Ectodermal cell (in vitro differentiated cells): ENCODE measurements at regions not wholly inside any gene's neighbourhood (a gene's known extent, or its start where the extent isn't known, plus 50 kb on each side); places are given as distances from the start of the nearest gene placed in this dataset.

Experiments used
- H3K27ac ChIP-seq: 2 replicates; pipeline ENCODE4 v1.7.0; 2013; ENCODE audit warnings: mild to moderate bottlenecking, low read depth, low read length; ENCODE audit not compliant: insufficient read depth, poor library complexity, severe bottlenecking
- H3K27me3 ChIP-seq: 2 replicates; pipeline ENCODE4 v1.7.0; 2013; ENCODE audit warnings: mild to moderate bottlenecking, low read length; ENCODE audit not compliant: insufficient read depth, control insufficient read depth, poor library complexity, severe bottlenecking
- H3K36me3 ChIP-seq: one replicate; pipeline ENCODE4 v1.7.0; 2013; ENCODE audit warnings: low read length; ENCODE audit not compliant: control insufficient read depth, insufficient read depth
- H3K4me1 ChIP-seq: one replicate; pipeline ENCODE4 v1.7.0; 2013; ENCODE audit warnings: low read length; ENCODE audit not compliant: control insufficient read depth, insufficient read depth
- H3K4me3 ChIP-seq: 2 replicates; pipeline ENCODE4 v1.7.0; 2013; ENCODE audit warnings: low read depth, low read length, control low read depth; ENCODE audit not compliant: insufficient read depth
- H3K9me3 ChIP-seq: 2 replicates; pipeline ENCODE4 v1.7.0; 2013; ENCODE audit warnings: mild to moderate bottlenecking, low read length, moderate library complexity; ENCODE audit not compliant: control insufficient read depth
- WGBS, 2 experiments: methylation state at CpG; one replicate each; pipeline ENCODE4 v1.1.7; 2013; ENCODE audit warnings: missing lambda C conversion rate in 2 of 2; 5-methylcytosine and 5-hydroxymethylcytosine counted together

DNA sequence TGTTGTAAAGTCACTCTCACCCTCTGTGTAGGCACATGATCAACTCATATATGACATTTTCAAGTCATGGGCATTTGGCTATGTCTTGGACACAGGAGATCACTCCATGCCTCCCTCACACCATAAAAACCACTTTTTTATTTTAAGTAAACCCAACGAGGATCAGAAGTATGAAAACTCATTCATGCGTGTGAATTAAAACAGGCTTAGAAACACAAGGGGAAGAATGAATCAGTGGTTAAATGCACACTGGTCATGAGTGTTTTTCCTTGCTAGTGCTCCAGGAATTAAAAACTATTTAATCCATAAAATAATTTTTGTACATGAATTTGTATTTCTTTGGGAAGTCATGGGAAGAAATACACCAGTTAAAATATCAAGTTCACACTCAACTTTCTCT lies 198.4 kb downstream of the GALC start:
- WGBS, 2 experiments: 89 to 100% methylated on average over 2 of the region's 2 CpGs
- H3K27me3 ChIP-seq: peaks cover 21% of the 10 kb centered on the region
- no peak overlapping the region for H3K27ac ChIP-seq
- H3K9me3 ChIP-seq: no peaks in the 10 kb centered on the region
- no peaks in the 10 kb centered on the region for H3K4me1 ChIP-seq
- H3K4me3 ChIP-seq: no peak overlapping the region
- H3K36me3 ChIP-seq: no peaks in the 10 kb centered on the region

DNA sequence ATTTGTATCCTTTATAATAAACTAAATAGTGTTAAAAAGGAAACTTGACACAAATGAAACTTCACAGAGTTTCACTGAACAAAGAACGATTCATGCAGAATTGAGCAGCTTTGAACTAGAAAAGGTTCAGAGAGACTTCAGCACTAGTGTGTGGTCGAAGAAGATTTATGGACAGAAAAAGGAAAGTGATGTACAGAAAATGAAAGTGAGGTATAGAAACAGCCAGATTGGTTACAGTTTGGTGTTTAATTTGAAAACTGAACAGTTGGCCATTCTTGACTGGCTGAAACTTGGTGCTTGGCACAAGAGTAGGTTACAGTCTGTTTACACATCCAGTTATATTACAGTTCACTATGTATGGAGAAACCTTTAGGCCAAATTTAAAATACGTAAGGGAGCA lies 207.1 kb downstream of the GALC start:
- no peaks in the 10 kb centered on the region for H3K27me3 ChIP-seq
- no peak overlapping the region for H3K4me3 ChIP-seq
- H3K27ac ChIP-seq: no peak overlapping the region
- H3K4me1 ChIP-seq: no peaks in the 10 kb centered on the region
- H3K9me3 ChIP-seq: no peaks in the 10 kb centered on the region
- no peaks in the 10 kb centered on the region for H3K36me3 ChIP-seq
- WGBS, 2 experiments: 90 to 93% methylated on average over 2 to 3 of the region's 3 CpGs

DNA sequence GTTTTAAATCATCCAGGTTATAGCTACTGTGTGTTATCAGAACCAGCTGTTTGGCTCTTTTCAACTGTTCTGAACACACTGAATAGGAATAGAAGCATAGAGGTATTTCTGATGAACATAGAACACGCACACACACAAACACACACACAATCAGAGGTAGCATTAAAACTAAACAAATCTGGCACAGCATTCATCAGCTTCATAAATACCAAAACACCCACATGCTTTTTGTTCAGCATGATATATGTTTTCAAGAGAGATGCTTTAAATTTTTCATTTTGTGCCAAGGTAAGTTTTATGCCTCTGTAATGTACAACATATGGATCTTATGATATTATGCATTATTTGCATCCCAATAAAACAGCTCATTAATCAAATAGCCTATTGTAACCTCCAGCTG lies 208.6 kb downstream of the GALC start:
- Histone ChIP-seq H3K4me1 (no peaks in the 10 kb centered on the region), H3K9me3 (no peaks in the 10 kb centered on the region), H3K27me3 (no peaks in the 10 kb centered on the region), H3K4me3 (no peak overlapping the region), H3K27ac (no peak overlapping the region), H3K36me3 (no peaks in the 10 kb centered on the region)
- 89 to 100% methylated on average over 1 of the region's 1 CpG for WGBS, 2 experiments

DNA sequence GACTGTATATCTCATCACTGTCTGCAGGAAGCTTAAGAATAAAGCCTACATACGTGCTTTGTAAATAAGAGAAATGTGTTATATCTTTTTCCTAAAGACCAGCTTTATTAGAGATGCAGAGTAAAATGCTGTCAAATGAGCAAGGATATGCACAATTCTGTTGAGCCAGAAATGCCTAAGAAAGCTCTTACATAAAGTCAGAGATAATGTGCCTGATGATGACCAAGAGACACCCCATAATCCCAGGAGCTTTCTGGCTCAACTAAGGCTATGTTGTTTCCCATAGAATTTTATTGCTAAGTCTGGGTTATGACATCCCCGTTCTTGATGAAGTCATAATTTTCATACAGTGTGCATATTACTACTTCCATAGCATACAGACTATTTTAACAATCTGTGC lies 209.9 kb downstream of the GALC start:
- Histone ChIP-seq H3K27ac (no peak overlapping the region), H3K27me3 (no peaks in the 10 kb centered on the region), H3K36me3 (no peaks in the 10 kb centered on the region), H3K4me3 (no peak overlapping the region), H3K4me1 (no peaks in the 10 kb centered on the region), H3K9me3 (no peaks in the 10 kb centered on the region)
- 90 to 94% methylated on average over 2 of the region's 2 CpGs for WGBS, 2 experiments

DNA sequence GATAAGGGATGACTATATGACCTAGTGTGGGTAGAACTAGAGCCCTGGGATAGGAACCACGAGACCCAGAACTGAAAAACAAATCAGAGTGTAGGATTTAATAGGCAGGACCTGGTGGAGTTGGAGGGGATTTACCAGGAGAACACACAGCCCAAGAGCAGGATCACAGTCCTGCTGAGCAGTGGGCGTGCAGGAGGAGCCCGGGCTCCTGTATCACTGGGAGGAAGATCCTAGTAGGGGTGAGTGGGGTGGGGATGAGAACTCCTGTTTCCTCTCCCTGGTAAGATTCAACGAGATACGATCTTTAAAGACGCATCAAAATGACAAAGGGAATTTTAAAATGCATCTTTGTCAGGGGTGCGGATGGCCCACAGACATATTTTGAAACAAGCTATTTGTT lies 220.1 kb downstream of the GALC start:
- Histone ChIP-seq H3K27me3 (no peaks in the 10 kb centered on the region), H3K4me1 (no peaks in the 10 kb centered on the region), H3K27ac (no peak overlapping the region), H3K4me3 (no peak overlapping the region), H3K36me3 (no peaks in the 10 kb centered on the region), H3K9me3 (no peaks in the 10 kb centered on the region)
- WGBS, 2 experiments: 79 to 80% methylated on average over 7 of the region's 7 CpGs

DNA sequence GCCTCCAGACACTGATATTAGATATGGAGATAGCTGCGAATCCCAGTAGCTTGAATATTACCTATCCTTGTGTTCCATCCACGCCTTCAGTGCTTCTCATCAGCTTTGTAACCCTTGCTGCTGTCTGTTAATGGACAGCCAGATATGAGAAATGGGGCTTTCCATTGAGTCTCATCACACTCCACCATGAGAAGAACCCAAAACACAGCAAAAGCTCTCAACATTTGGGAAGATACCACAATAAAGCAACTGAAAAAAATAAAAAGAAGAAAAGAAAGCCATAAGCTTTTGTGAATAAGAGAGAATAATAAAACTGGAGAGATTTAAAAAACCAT lies 225.4 kb downstream of the GALC start:
- no peak overlapping the region for H3K27ac ChIP-seq
- no peaks in the 10 kb centered on the region for H3K4me1 ChIP-seq
- no peaks in the 10 kb centered on the region for H3K36me3 ChIP-seq
- 91 to 93% methylated on average over 2 of the region's 2 CpGs for WGBS, 2 experiments
- no peaks in the 10 kb centered on the region for H3K27me3 ChIP-seq
- H3K9me3 ChIP-seq: no peaks in the 10 kb centered on the region
- H3K4me3 ChIP-seq: no peak overlapping the region

DNA sequence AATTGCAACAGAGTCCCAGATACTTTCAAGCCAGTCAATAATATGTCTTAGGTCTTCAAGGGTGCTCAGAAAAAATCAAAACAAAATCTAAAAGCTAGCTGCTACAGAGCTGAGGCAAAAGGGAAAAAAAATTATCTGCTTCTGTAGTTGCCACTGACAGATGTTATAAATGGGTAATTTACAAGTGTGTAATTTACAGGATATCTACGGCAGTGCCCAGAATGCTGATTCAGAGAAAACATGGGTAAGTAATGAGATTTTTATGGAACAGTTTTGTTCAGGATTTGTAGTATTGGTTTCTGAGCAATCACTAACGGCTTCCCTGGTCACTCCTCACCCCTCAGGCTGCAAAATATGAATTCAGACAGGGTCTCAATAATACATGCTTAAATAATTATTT lies 234.1 kb downstream of the GALC start:
- no peak overlapping the region for H3K4me3 ChIP-seq
- no peaks in the 10 kb centered on the region for H3K9me3 ChIP-seq
- H3K4me1 ChIP-seq: no peaks in the 10 kb centered on the region
- H3K36me3 ChIP-seq: no peaks in the 10 kb centered on the region
- 77 to 89% methylated on average over 2 of the region's 2 CpGs for WGBS, 2 experiments
- H3K27ac ChIP-seq: no peak overlapping the region
- no peaks in the 10 kb centered on the region for H3K27me3 ChIP-seq

DNA sequence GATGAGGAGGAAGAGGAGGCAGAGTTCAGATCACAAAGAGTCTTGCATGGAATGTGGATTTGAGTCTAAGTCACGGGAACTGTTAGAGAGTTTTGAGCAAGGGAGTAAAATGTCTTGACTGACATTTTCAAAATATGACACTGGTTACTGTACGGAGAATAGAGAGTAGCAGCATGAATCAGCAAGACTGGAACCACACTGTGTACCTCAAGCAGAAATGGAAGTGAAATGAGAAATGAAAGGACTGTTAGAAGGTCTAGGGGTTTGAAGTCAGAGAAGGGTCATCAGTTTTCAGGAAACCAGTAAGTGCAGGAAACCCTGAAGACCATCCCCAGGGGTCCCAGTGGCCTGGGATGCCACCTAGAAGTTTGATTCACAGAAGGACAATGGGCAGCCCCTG lies 236.3 kb downstream of the GALC start:
- Histone ChIP-seq H3K36me3 (no peaks in the 10 kb centered on the region), H3K27me3 (no peaks in the 10 kb centered on the region), H3K9me3 (no peaks in the 10 kb centered on the region), H3K4me1 (no peaks in the 10 kb centered on the region), H3K4me3 (no peak overlapping the region), H3K27ac (no peak overlapping the region)
- 95 to 96% methylated on average over 2 of the region's 2 CpGs for WGBS, 2 experiments

DNA sequence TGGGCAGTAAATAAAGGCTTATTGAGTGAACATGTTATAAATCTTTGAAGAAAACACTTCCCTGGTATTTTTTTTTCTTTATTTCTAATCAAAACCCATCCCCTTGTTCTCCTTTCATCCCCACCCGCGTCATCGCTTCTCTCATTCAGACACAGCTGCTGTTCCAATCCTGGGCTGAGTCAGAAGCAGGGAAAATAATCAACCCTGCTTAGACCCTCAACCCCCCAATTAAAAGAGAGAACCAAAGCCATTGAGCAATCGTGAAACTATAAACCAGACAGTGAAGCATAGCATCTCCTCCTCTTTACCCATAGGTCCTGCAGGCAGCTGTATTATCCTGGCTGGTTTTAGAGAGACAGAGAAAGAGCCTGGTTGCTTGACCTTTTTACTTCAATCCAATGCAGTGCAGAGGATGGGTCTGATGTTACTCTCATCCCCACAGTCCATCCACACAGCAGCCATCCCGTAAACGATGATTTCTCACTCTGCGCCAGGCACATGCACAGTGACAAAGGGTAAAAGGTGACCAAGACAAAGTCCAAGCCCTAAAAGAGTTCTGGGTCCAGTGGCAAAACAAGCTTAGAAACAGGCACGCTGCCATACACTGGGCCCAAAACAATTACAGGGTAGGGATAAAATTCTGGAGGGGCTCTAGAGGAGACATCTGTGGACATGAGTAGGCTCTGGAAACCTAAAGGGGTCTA lies 238.3 kb downstream of the GALC start:
- Histone ChIP-seq H3K4me3 (no peak overlapping the region), H3K27ac (no peak overlapping the region), H3K36me3 (no peaks in the 10 kb centered on the region), H3K4me1 (no peaks in the 10 kb centered on the region), H3K9me3 (no peaks in the 10 kb centered on the region), H3K27me3 (no peaks in the 10 kb centered on the region)
- WGBS, 2 experiments: 93 to 95% methylated on average over 8 of the region's 8 CpGs

DNA sequence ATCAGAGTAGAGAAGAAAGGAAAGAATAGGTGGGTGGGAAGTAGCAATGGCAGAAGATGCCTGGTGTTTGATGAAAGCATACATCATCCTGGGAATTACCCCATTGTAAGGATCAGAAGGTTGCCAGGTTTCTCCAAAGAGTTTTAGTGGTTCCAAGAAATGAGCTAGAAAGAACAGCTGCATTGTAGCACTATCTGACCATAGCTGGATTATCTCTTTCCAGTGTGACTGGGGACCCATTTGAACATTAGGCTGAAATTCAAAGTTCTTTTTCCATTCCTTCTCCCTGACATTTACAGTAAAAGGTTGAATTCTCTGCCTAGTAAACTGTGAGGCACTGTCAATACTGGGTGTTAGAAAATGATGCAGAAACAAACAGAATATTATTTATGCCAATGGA lies 244.4 kb downstream of the GALC start:
- H3K27ac ChIP-seq: no peak overlapping the region
- no peaks in the 10 kb centered on the region for H3K36me3 ChIP-seq
- H3K4me1 ChIP-seq: no peaks in the 10 kb centered on the region
- H3K9me3 ChIP-seq: no peaks in the 10 kb centered on the region
- H3K27me3 ChIP-seq: no peaks in the 10 kb centered on the region
- no peak overlapping the region for H3K4me3 ChIP-seq

DNA sequence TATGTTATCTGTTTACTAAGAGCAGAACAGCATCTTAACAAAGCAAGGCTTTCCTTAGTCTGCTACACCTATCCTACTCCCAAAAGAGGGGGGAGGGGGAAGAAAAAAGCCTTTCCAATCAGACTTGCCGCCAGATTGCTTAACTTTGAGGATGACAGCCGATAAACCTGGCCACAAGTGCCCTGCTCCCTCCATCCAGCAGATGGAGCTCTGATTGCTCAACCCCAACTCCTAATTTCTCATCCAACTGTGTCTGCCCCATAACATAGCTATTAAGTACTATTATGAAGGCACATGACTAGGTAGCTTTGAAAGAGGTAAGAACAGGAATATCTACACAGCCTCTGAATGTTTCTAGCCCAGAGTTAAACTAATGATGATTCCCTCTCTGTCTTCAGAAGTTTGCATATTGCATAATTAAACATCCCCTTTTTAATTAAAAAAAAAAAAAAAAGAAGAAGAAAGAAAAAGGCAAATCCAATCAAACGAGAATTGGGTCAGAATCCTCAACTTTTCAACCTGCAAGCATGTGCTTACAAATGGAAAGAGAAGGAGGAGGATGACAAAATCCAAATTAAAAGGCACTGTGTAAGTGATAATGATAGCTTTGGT lies 247.4 kb downstream of the GALC start:
- Histone ChIP-seq H3K9me3 (no peaks in the 10 kb centered on the region), H3K4me3 (no peak overlapping the region), H3K27ac (no peak overlapping the region), H3K27me3 (no peaks in the 10 kb centered on the region), H3K36me3 (no peaks in the 10 kb centered on the region), H3K4me1 (no peaks in the 10 kb centered on the region)
- 49 to 67% methylated on average over 3 of the region's 3 CpGs for WGBS, 2 experiments
